OCI-LY1 (cell line): ENCODE measurements at regions not wholly inside any gene's neighbourhood (a gene's known extent, or its start where the extent isn't known, plus 50 kb on each side); places are given as distances from the start of the nearest gene placed in this dataset.
"Not testable (repeated sequence)": the region's sequence is repeated elsewhere in the genome, so short reads cannot be mapped to it uniquely, and the experiment has no call there.

Source experiments
- H2AFZ ChIP-seq: fragments of 200-600 bp; sonication (generic), shearing (Covaris generic); 2 replicates; pipeline ENCODE4 v1.6.0; 2014; ENCODE audit warnings: antibody characterized with exemption, mild to moderate bottlenecking, low read length
- H3F3A ChIP-seq: fragments of 200-600 bp; sonication (generic), shearing (Covaris generic); 2 replicates; pipeline ENCODE4 v1.6.0; 2014; ENCODE audit warnings: mild to moderate bottlenecking, antibody characterized with exemption, low read length, moderate library complexity; ENCODE audit not compliant: insufficient read depth
- H3K27ac ChIP-seq: fragments of 200-600 bp; sonication (generic); 2 replicates; pipeline ENCODE4 v1.5.1; 2014; ENCODE audit warnings: low read length, mixed run types, mild to moderate bottlenecking, low read depth; ENCODE audit not compliant: poor library complexity, severe bottlenecking
- H3K27me3 ChIP-seq: fragments of 200-600 bp; sonication (generic); 2 replicates; pipeline ENCODE4 v1.6.0; 2014; ENCODE audit warnings: antibody characterized with exemption, mild to moderate bottlenecking, low read length, moderate library complexity; ENCODE audit not compliant: insufficient read depth
- H3K36me3 ChIP-seq: fragments of 200-600 bp; sonication (generic); 2 replicates; pipeline ENCODE4 v1.6.1; 2014; ENCODE audit warnings: mild to moderate bottlenecking, antibody characterized with exemption, low read length, moderate library complexity, mixed read lengths; ENCODE audit not compliant: insufficient read depth
- H3K4me1 ChIP-seq: fragments of 200-600 bp; sonication (generic); 2 replicates; pipeline ENCODE4 v1.5.1; 2014; ENCODE audit warnings: mild to moderate bottlenecking, low read length, moderate library complexity; ENCODE audit not compliant: insufficient read depth, severe bottlenecking
- H3K4me2 ChIP-seq: fragments of 200-600 bp; sonication (generic), shearing (Covaris generic); 2 replicates; pipeline ENCODE4 v1.6.1; 2014; ENCODE audit warnings: low read length
- H3K4me3 ChIP-seq: fragments of 200-600 bp; sonication (generic); 2 replicates; pipeline ENCODE4 v1.5.1; 2014; ENCODE audit warnings: low read length, low read depth, mild to moderate bottlenecking, mixed read lengths; ENCODE audit not compliant: poor library complexity, severe bottlenecking
- H3K79me2 ChIP-seq: fragments of 200-600 bp; shearing (Covaris generic); 2 replicates; pipeline ENCODE4 v1.6.1; 2016; ENCODE audit warnings: mixed run types, low read length, mixed read lengths; ENCODE audit not compliant: insufficient read depth
- H3K9ac ChIP-seq: fragments of 200-600 bp; sonication (generic), shearing (Covaris generic); 2 replicates; pipeline ENCODE4 v1.6.1; 2014; ENCODE audit warnings: mild to moderate bottlenecking, low read length, mixed read lengths
- H3K9me2 ChIP-seq: fragments of 200-600 bp; sonication (generic), shearing (Covaris generic); 2 replicates; pipeline ENCODE4 v1.6.1; 2014; ENCODE audit warnings: low read depth, mild to moderate bottlenecking, low read length, mixed read lengths
- H3K9me3 ChIP-seq: fragments of 200-600 bp; shearing (Covaris generic); 2 replicates; pipeline ENCODE4 v1.6.1; 2014; ENCODE audit warnings: low read length, mixed read lengths
- H4K20me1 ChIP-seq: fragments of 200-600 bp; sonication (generic), shearing (Covaris generic); 2 replicates; pipeline ENCODE4 v1.6.0; 2016; ENCODE audit warnings: mild to moderate bottlenecking, low read length; ENCODE audit not compliant: insufficient read depth
- EZH2 ChIP-seq: fragments of 200-600 bp; sonication (generic), shearing (Covaris generic); IDR thresholded peaks from 2 replicates; pipeline ENCODE4 v1.8.0; 2017; ENCODE audit warnings: borderline replicate concordance, mixed run types, mild to moderate bottlenecking, antibody characterized with exemption, low read length, moderate library complexity, mixed read lengths
- TF ChIP-seq, protein P1 (sequence below): fragments of 200-600 bp; sonication (generic), shearing (Covaris generic); IDR thresholded peaks from 2 replicates; pipeline ENCODE4 v1.5.1; 2017; ENCODE audit warnings: mild to moderate bottlenecking, antibody characterized with exemption, low read length, moderate library complexity, mixed read lengths

DNA sequence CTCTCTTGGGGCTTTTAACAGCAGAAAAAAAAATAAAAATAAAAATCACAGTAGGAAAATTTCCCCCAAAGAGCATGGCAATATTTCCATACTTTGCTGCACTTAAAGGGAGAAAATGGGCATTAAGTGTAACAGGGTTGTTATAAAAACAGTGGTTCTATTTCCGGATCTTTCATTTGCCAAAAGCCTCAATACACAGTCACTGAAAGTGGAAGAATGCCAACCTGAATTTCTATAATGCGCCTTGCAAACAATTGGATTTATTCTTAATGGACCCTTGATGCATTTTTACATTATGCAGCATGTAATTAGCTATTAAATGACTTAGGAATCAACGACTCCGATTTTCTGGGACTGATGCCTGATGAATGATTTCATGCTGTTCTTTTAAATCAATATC lies 127.6 kb upstream of the NANOS1 start:
- Histone ChIP-seq H3K9me2 (no peaks in the 10 kb centered on the region), H3K27me3 (peaks cover 7% of the 10 kb centered on the region; the same call in 1 of the 2 replicates), H3K36me3 (no peaks in the 10 kb centered on the region), H3F3A (no peaks in the 10 kb centered on the region), H3K4me3 (no peak overlapping the region), H3K79me2 (no peaks in the 10 kb centered on the region), H3K9me3 (no peaks in the 10 kb centered on the region), H3K27ac (no peak overlapping the region), H4K20me1 (no peaks in the 10 kb centered on the region), H3K4me1 (no peaks in the 10 kb centered on the region), H3K4me2 (no peak overlapping the region), H3K9ac (no peak overlapping the region), H2AFZ (no peak overlapping the region)
- TF ChIP-seq, protein P1, sequence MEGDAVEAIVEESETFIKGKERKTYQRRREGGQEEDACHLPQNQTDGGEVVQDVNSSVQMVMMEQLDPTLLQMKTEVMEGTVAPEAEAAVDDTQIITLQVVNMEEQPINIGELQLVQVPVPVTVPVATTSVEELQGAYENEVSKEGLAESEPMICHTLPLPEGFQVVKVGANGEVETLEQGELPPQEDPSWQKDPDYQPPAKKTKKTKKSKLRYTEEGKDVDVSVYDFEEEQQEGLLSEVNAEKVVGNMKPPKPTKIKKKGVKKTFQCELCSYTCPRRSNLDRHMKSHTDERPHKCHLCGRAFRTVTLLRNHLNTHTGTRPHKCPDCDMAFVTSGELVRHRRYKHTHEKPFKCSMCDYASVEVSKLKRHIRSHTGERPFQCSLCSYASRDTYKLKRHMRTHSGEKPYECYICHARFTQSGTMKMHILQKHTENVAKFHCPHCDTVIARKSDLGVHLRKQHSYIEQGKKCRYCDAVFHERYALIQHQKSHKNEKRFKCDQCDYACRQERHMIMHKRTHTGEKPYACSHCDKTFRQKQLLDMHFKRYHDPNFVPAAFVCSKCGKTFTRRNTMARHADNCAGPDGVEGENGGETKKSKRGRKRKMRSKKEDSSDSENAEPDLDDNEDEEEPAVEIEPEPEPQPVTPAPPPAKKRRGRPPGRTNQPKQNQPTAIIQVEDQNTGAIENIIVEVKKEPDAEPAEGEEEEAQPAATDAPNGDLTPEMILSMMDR: no peak
- TF ChIP-seq EZH2: no peak

DNA sequence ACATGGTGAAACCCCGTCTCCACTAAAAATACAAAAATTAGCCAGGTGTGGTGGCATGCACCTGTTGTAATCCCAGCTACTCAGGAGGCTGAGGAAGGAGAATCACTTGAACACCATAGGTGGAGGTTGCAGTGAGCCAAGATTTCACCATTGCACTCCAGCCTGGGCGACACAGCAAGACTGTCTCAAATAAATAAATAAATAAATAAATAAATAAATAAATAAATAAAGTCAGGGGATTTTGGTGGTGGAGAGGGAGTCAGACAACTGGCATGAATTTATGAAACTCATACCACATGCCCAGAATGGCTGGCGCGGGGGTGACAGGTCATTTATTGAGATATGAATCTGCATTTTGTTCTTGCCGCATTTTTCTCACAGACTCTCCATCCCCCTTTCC lies 126.9 kb upstream of the NANOS1 start:
- H3K4me3 ChIP-seq, H3K9ac ChIP-seq, H3K9me2 ChIP-seq, H3K4me2 ChIP-seq, H3F3A ChIP-seq, H4K20me1 ChIP-seq, H3K36me3 ChIP-seq, H3K27ac ChIP-seq, H3K27me3 ChIP-seq, H3K4me1 ChIP-seq, H3K9me3 ChIP-seq, H3K79me2 ChIP-seq, H2AFZ ChIP-seq: not testable (repeated sequence)

DNA sequence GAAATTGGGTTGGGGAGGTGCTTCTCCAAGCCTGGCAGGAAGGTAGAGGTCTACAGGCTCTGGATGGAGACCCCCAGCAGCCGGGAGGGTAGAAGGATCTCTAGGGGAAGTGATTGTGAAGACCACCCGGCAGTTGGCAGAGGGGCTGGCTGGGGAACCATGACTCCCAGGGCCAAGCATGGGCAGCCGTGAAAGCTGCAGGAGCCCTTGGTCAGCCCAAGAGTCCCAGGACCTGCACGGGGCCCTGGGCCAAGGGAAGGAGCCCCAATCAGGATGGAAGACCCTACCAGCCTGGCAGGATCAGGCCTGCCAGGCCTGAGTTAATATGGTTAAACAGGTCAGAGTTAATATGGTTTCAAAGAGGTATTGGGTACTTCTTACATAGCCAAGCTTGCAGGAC lies 126.3 kb upstream of the NANOS1 start:
- Histone ChIP-seq H3K4me1 (no peaks in the 10 kb centered on the region), H3F3A (no peaks in the 10 kb centered on the region), H3K4me3 (no peak overlapping the region), H3K9me3 (no peaks in the 10 kb centered on the region), H3K79me2 (no peaks in the 10 kb centered on the region), H4K20me1 (no peaks in the 10 kb centered on the region), H3K27ac (no peak overlapping the region), H3K9ac (no peak overlapping the region), H3K9me2 (no peaks in the 10 kb centered on the region), H3K4me2 (no peak overlapping the region), H3K27me3 (peaks cover 7% of the 10 kb centered on the region; the same call in 1 of the 2 replicates), H2AFZ (no peak overlapping the region), H3K36me3 (no peaks in the 10 kb centered on the region)
- no peak for TF ChIP-seq EZH2
- TF ChIP-seq, protein P1: no peak

DNA sequence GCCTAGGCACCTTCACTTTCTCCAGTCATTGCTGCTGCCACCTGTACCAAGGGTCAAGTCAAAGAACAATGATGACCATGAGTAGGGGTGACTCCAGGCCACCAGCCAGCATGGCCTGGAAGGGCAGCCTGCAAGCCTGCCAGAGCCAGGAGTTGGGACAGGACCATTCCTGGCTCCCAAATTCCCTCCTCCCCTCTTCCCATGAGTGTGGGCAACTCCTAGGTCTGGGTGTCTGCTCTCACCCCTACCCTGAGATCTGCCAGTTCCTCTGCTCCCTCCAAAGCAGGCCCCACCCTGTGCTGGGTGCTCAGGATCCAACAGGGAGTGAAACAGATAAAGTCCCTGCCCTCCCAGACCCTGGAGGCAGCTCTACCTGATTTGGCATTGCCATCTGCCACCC lies 125.8 kb upstream of the NANOS1 start:
- H3K4me3 ChIP-seq: no peak overlapping the region
- H3K9ac ChIP-seq: no peak overlapping the region
- no peaks in the 10 kb centered on the region for H3F3A ChIP-seq
- no peak overlapping the region for H3K27ac ChIP-seq
- H3K9me2 ChIP-seq: no peaks in the 10 kb centered on the region
- H3K4me1 ChIP-seq: no peaks in the 10 kb centered on the region
- H3K9me3 ChIP-seq: no peaks in the 10 kb centered on the region
- H4K20me1 ChIP-seq: no peaks in the 10 kb centered on the region
- peaks cover 7% of the 10 kb centered on the region; the same call in 1 of the 2 replicates for H3K27me3 ChIP-seq
- no peaks in the 10 kb centered on the region for H3K79me2 ChIP-seq
- no peak overlapping the region for H2AFZ ChIP-seq
- TF ChIP-seq, protein P1: no peak
- TF ChIP-seq EZH2: no peak
- no peak overlapping the region for H3K4me2 ChIP-seq
- H3K36me3 ChIP-seq: no peaks in the 10 kb centered on the region
